BJ (cell line): ENCODE measurements at regions not wholly inside any gene's neighbourhood (a gene's known extent, or its start where the extent isn't known, plus 50 kb on each side); places are given as distances from the start of the nearest gene placed in this dataset.

Experiments
- CTCF ChIA-PET: fragments of 350-600 bp; formaldehyde crosslinking; extraction: SDS; loops from one replicate; lab custom pipeline; 2021; ENCODE audit warnings: antibody characterized with exemption, inconsistent platforms; lab: Yijun Ruan, JAX
- POLR2A ChIA-PET: fragments of 300-600 bp; sonication (Branson Sonifier 250); formaldehyde crosslinking; extraction: SDS; loops from one replicate; lab custom pipeline; 2021; ENCODE audit warnings: antibody characterized with exemption; lab: Charles Lee
- DNase-seq: peaks from one replicate; pipeline ENCODE4 v3.0.0-alpha.2; 2011; ENCODE audit warnings: low read depth
- H3K27me3 ChIP-seq: 2 replicates; pipeline ENCODE4 v1.6.0; 2011; ENCODE audit warnings: low read length; ENCODE audit not compliant: control insufficient read depth, insufficient read depth
- H3K36me3 ChIP-seq: 2 replicates; pipeline ENCODE4 v1.5.1; 2011; ENCODE audit warnings: low read length; ENCODE audit not compliant: control insufficient read depth, insufficient read depth
- H3K4me3 ChIP-seq: 2 replicates; pipeline ENCODE4 v1.5.1; 2011; ENCODE audit warnings: low read depth, mild to moderate bottlenecking, control low read depth, low read length
- CTCF ChIP-seq: IDR thresholded peaks from 2 replicates; pipeline ENCODE4 v1.5.1; 2011; ENCODE audit warnings: low read depth, mild to moderate bottlenecking, control low read depth, inconsistent platforms, low read length, moderate library complexity; ENCODE audit not compliant: insufficient read depth

- ChIA-PET POLR2A (no interaction called here), CTCF (interaction anchor here (0.9 to 1.2 kb wide), 3 partner anchors 10 to 18 kb away, joined by 3 to 4 read pairs (median 3); no protein-coding TSS in a partner anchor)
- H3K27me3 ChIP-seq = no peaks in the 10 kb centered on the region
- H3K36me3 ChIP-seq = no peaks in the 10 kb centered on the region
- no peak for DNase-seq
- no peak overlapping the region for H3K4me3 ChIP-seq
- no peak for TF ChIP-seq CTCF
Measured at GRCh38 chr9:82302968-82303655, 314.5 kb downstream of the SPATA31D1 start.

- DNase-seq = no peak
- ChIA-PET POLR2A (no interaction called here), CTCF (interaction anchor here (1.2 kb wide), 1 partner anchor 19 kb away, joined by 5 read pairs; no protein-coding TSS in a partner anchor)
- no peaks in the 10 kb centered on the region for H3K36me3 ChIP-seq
- H3K4me3 ChIP-seq = no peak overlapping the region
- no peak for TF ChIP-seq CTCF
- H3K27me3 ChIP-seq = no peaks in the 10 kb centered on the region
Measured at GRCh38 chr9:82308836-82309235, 320.3 kb downstream of the SPATA31D1 start.

GRCh38 chr9:82313697-82314096, 325.1 kb downstream of the SPATA31D1 start:
- POLR2A ChIA-PET = no interaction called here
- H3K27me3 ChIP-seq = no peaks in the 10 kb centered on the region
- no peak for DNase-seq
- CTCF ChIA-PET = no interaction called here
- no peaks in the 10 kb centered on the region for H3K36me3 ChIP-seq
- H3K4me3 ChIP-seq = no peak overlapping the region
- TF ChIP-seq CTCF = no peak

GRCh38 chr9:82320566-82320965, 332.0 kb downstream of the SPATA31D1 start:
- Histone ChIP-seq H3K36me3 (no peaks in the 10 kb centered on the region), H3K27me3 (no peaks in the 10 kb centered on the region), H3K4me3 (no peak overlapping the region)
- TF ChIP-seq CTCF = no peak
- ChIA-PET POLR2A (no interaction called here), CTCF (interaction anchor here (0.7 kb wide), 1 partner anchor 14 kb away, joined by 4 read pairs; no protein-coding TSS in a partner anchor)
- no peak for DNase-seq

GRCh38 chr9:82325907-82326306, 337.3 kb downstream of the SPATA31D1 start:
- Histone ChIP-seq H3K27me3 (no peaks in the 10 kb centered on the region), H3K4me3 (no peak overlapping the region), H3K36me3 (no peaks in the 10 kb centered on the region)
- no peak for DNase-seq
- CTCF ChIA-PET = interaction anchor here (0.7 kb wide), 1 partner anchor 15 kb away, joined by 3 read pairs; no protein-coding TSS in a partner anchor
- POLR2A ChIA-PET = no interaction called here
- no peak for TF ChIP-seq CTCF
